HG02610 (cell line): ENCODE measurements at regions not wholly inside any gene's neighbourhood (a gene's known extent, or its start where the extent isn't known, plus 50 kb on each side); places are given as distances from the start of the nearest gene placed in this dataset.

Source experiments
- ATAC-seq: cut with Tn5 transposase; IDR thresholded peaks from one replicate; pipeline ENCODE4 v1.9.1; 2021; ENCODE audit warnings: mild to moderate bottlenecking, moderate library complexity; ENCODE audit not compliant: unreplicated experiment

GRCh38 chr12:14148489-14149270 lies 167.3 kb upstream of the GRIN2B start:
- ATAC-seq, result no peak

GRCh38 chr12:14153803-14154202 lies 172.4 kb upstream of the GRIN2B start:
- ATAC-seq, result peak; percentile 30

- ATAC-seq, result no peak
These were observed 175.2 kb upstream of the GRIN2B start for GRCh38 chr12:14156606-14157005.

GRCh38 chr12:14157088-14157747 lies 175.8 kb upstream of the GRIN2B start:
- ATAC-seq, result peak; percentile 97

- ATAC-seq, result no peak
These were observed 182.9 kb upstream of the GRIN2B start for GRCh38 chr12:14164266-14164665.

GRCh38 chr12:14167005-14167628 lies 185.7 kb upstream of the GRIN2B start:
- ATAC-seq, result no peak

GRCh38 chr12:14169281-14169680 lies 187.9 kb upstream of the GRIN2B start:
- ATAC-seq, result no peak

- peak; percentile 66 for ATAC-seq
These were observed 189.7 kb upstream of the GRIN2B start for GRCh38 chr12:14171106-14171505.

- no peak for ATAC-seq
These were observed 190.3 kb upstream of the ATF7IP start for GRCh38 chr12:14175206-14175605.

- ATAC-seq, result peak; percentile 73
These were observed 179.9 kb upstream of the ATF7IP start for GRCh38 chr12:14185427-14186192.

GRCh38 chr12:14186193-14186502 lies 179.3 kb upstream of the ATF7IP start:
- ATAC-seq, result peak; percentile 5

- no peak for ATAC-seq
These were observed 178.5 kb upstream of the ATF7IP start for GRCh38 chr12:14187002-14187401.

GRCh38 chr12:14187966-14188365 lies 177.5 kb upstream of the ATF7IP start:
- no peak for ATAC-seq

GRCh38 chr12:14188744-14189143 lies 176.7 kb upstream of the ATF7IP start:
- ATAC-seq, result no peak

- no peak for ATAC-seq
These were observed 174.8 kb upstream of the ATF7IP start for GRCh38 chr12:14190694-14191093.

GRCh38 chr12:14191612-14192011 lies 173.9 kb upstream of the ATF7IP start:
- no peak for ATAC-seq

- ATAC-seq, result no peak
These were observed 171.8 kb upstream of the ATF7IP start for GRCh38 chr12:14193639-14194038.

- no peak for ATAC-seq
These were observed 170.9 kb upstream of the ATF7IP start for GRCh38 chr12:14194572-14194971.

GRCh38 chr12:14199455-14200198 lies 165.9 kb upstream of the ATF7IP start:
- ATAC-seq, result no peak

GRCh38 chr12:14200598-14200997 lies 164.9 kb upstream of the ATF7IP start:
- no peak for ATAC-seq

- no peak for ATAC-seq
These were observed 164.2 kb upstream of the ATF7IP start for GRCh38 chr12:14201291-14201690.
